ENCODE measurements at regions not wholly inside any gene's neighbourhood (a gene's known extent, or its start where the extent isn't known, plus 50 kb on each side); places are given as distances from the start of the nearest gene placed in this dataset.

DNA sequence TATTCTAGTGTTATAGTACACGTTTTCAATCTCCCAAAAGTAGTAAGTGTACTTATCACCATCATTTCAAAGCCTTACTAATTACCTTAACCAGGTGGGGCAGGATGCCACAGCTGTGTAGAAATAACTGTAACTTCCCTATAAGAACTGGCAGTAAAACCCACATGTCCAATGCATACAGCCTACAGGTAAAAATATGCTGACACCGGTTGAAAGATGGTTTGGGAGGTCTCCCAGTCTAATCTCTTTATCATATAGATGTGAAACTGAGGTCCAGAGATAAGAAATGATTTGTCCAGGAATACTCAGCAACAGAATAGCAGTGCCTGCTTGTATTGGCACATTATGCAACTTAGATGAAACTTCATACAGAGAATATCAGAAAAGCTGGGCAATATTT lies 322.9 kb downstream of the BCL11A start:
- Histone ChIP-seq H3K4me3 (no peak overlapping the region), H3K9me3 (no peaks in the 10 kb centered on the region), H3K27ac (no peak overlapping the region), H3K9ac (ENCODE audit: low read depth in 2 of 2, low read length in 2 of 2) (no peak overlapping the region), H3K36me3 (no peaks in the 10 kb centered on the region), H3K4me1 (no peaks in the 10 kb centered on the region), H3K27me3 (no peaks in the 10 kb centered on the region)
- no peak for TF ChIP-seq CTCF (IDR thresholded peaks at IDR 0.05)
- no peak for DNase-seq
- intact Hi-C loops (cut with DNase I), result no loop called here

GRCh38 chr2:60230037-60230436 lies 323.4 kb downstream of the BCL11A start:
- no peaks in the 10 kb centered on the region for H3K27me3 ChIP-seq
- H3K27ac ChIP-seq, result no peak overlapping the region
- no peaks in the 10 kb centered on the region for H3K4me1 ChIP-seq
- no peaks in the 10 kb centered on the region for H3K36me3 ChIP-seq
- no peak for TF ChIP-seq CTCF (IDR thresholded peaks at IDR 0.05)
- intact Hi-C loops (cut with DNase I), result no loop called here
- no peak for DNase-seq
- H3K4me3 ChIP-seq, result no peak overlapping the region
- H3K9ac ChIP-seq (ENCODE audit: low read depth in 2 of 2, low read length in 2 of 2), result no peak overlapping the region
- H3K9me3 ChIP-seq, result no peaks in the 10 kb centered on the region

GRCh38 chr2:60226943-60227342 lies 326.5 kb downstream of the BCL11A start:
- Histone ChIP-seq H3K27me3 (no peaks in the 10 kb centered on the region), H3K9ac (ENCODE audit: low read depth in 2 of 2, low read length in 2 of 2) (no peak overlapping the region), H3K36me3 (no peaks in the 10 kb centered on the region), H3K4me1 (no peaks in the 10 kb centered on the region), H3K9me3 (no peaks in the 10 kb centered on the region), H3K27ac (no peak overlapping the region), H3K4me3 (no peak overlapping the region)
- intact Hi-C loops (cut with DNase I), result no loop called here
- DNase-seq, result no peak
- no peak for TF ChIP-seq CTCF (IDR thresholded peaks at IDR 0.05)

- DNase-seq, result no peak
- no peak overlapping the region for H3K4me3 ChIP-seq
- H3K36me3 ChIP-seq, result no peaks in the 10 kb centered on the region
- no peaks in the 10 kb centered on the region for H3K9me3 ChIP-seq
- intact Hi-C loops (cut with DNase I), result no loop called here
- no peak overlapping the region for H3K9ac ChIP-seq (ENCODE audit: low read depth in 2 of 2, low read length in 2 of 2)
- TF ChIP-seq CTCF (IDR thresholded peaks at IDR 0.05), result no peak
- H3K27ac ChIP-seq, result no peak overlapping the region
- H3K27me3 ChIP-seq, result no peaks in the 10 kb centered on the region
- no peaks in the 10 kb centered on the region for H3K4me1 ChIP-seq
Measured at GRCh38 chr2:60226191-60226590, 327.3 kb downstream of the BCL11A start.

- no peak for DNase-seq
- H3K9ac ChIP-seq (ENCODE audit: low read depth in 2 of 2, low read length in 2 of 2), result no peak overlapping the region
- H3K4me1 ChIP-seq, result no peaks in the 10 kb centered on the region
- intact Hi-C loops (cut with DNase I), result no loop called here
- no peaks in the 10 kb centered on the region for H3K36me3 ChIP-seq
- no peak overlapping the region for H3K27ac ChIP-seq
- no peaks in the 10 kb centered on the region for H3K27me3 ChIP-seq
- H3K4me3 ChIP-seq, result no peak overlapping the region
- H3K9me3 ChIP-seq, result no peaks in the 10 kb centered on the region
- no peak for TF ChIP-seq CTCF (IDR thresholded peaks at IDR 0.05)
Measured at GRCh38 chr2:60223859-60224258, 329.6 kb downstream of the BCL11A start.

DNA sequence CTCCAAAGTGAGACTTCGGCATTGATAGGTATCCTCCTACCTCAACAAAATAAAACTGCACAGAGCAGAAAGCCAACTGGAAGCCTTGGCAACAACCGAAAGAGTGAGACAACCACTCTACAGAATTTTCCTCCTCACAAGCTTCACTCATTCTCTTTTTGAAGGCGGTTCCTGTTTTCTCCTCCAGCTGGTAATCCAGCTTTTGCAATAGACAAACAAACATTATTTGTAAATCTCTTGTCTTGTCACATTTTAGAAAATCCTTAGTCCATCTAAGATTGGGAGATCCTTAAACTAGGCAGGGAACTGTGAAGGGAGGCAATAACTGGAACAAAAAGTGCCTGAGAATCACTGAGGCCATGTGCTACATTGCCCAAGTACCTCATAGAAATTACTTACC lies 332.4 kb downstream of the BCL11A start:
- TF ChIP-seq CTCF (IDR thresholded peaks at IDR 0.05), result no peak
- no peaks in the 10 kb centered on the region for H3K27me3 ChIP-seq
- no peaks in the 10 kb centered on the region for H3K9me3 ChIP-seq
- H3K27ac ChIP-seq, result no peak overlapping the region
- no peak overlapping the region for H3K4me3 ChIP-seq
- no peaks in the 10 kb centered on the region for H3K4me1 ChIP-seq
- intact Hi-C loops (cut with DNase I), result no loop called here
- H3K36me3 ChIP-seq, result no peaks in the 10 kb centered on the region
- no peak overlapping the region for H3K9ac ChIP-seq (ENCODE audit: low read depth in 2 of 2, low read length in 2 of 2)
- no peak for DNase-seq
